HepG2 (cell line): ENCODE measurements at regions not wholly inside any gene's neighbourhood (a gene's known extent, or its start where the extent isn't known, plus 50 kb on each side); places are given as distances from the start of the nearest gene placed in this dataset.

Experiments used
- ATAC-seq: fragments of 200-7000 bp; cut with Tn5 transposase; 3 replicates; pipeline ENCODE4 v1.9.1; 2020; ENCODE audit warnings: mild to moderate bottlenecking, moderate library complexity
- BruUV-seq: library from RNA; stranded (reverse); fragments of 400-500 nt; replicated peaks from 2 replicates; lab custom pipeline; 2021; lab: Mats Ljungman, UMichigan
- CTCF ChIA-PET: fragments of 300-600 bp; formaldehyde crosslinking; extraction: SDS; loops from one replicate; lab custom pipeline; 2021; ENCODE audit warnings: low total read pairs, inconsistent platforms, low intra/inter-chr PET ratio; lab: Yijun Ruan, JAX
- POLR2A ChIA-PET: fragments of 350-600 bp; sonication (Branson Sonifier 250); formaldehyde crosslinking; loops from one replicate; lab custom pipeline; 2020; ENCODE audit warnings: antibody characterized with exemption, inconsistent platforms; lab: Yijun Ruan, JAX
- DNase-seq: peaks from one replicate; pipeline ENCODE4 v3.0.0-alpha.2; 2015; ENCODE audit warnings: low spot score
- FAIRE-seq: peaks from 3 replicates; lab custom pipeline; 2011; peaks lifted over from hg19 to GRCh38; lab: Jason Lieb, UNC
- H2AFZ ChIP-seq: one replicate; pipeline ENCODE4 v1.6.1; 2011; ENCODE audit warnings: low read length, inconsistent platforms
- H3K27ac ChIP-seq: fragments of 300-600 bp; 3 replicates; pipeline ENCODE4 v1.8.0; 2011; ENCODE audit warnings: mixed run types, mild to moderate bottlenecking, mixed read lengths, low read length, inconsistent platforms; ENCODE audit not compliant: insufficient read depth; ENCODE audit errors: extremely low read length
- H3K27me3 ChIP-seq, 2 experiments: fragments of 200-600 bp in 1 of 2; 2 replicates in 1 of 2; 3 replicates in 1 of 2; pipeline versions ENCODE4 v1.6.0 to v1.8.0; 2011; ENCODE audit warnings: low read length in 2 of 2, mild to moderate bottlenecking in 2 of 2, moderate library complexity in 2 of 2, inconsistent platforms in 1 of 2; ENCODE audit not compliant: insufficient read depth in 2 of 2, control insufficient read depth in 1 of 2
- H3K36me3 ChIP-seq, 2 experiments: fragments of 200-600 bp in 1 of 2; replicated peaks in 1 of 2; 2 replicates in 1 of 2; 3 replicates in 1 of 2; pipeline versions ENCODE4 v1.5.1 to v1.8.0; 2011; ENCODE audit warnings: low read length in 2 of 2, inconsistent platforms in 1 of 2; ENCODE audit not compliant: insufficient read depth in 2 of 2, control insufficient read depth in 1 of 2
- H3K4me1 ChIP-seq: 2 replicates; pipeline ENCODE4 v1.5.1; 2012; ENCODE audit warnings: low read length, inconsistent platforms; ENCODE audit not compliant: insufficient read depth
- H3K4me2 ChIP-seq: 2 replicates; pipeline ENCODE4 v1.6.0; 2011; ENCODE audit warnings: low read depth, low read length, inconsistent platforms
- H3K4me3 ChIP-seq, 3 experiments: fragments of 200-600 bp in 1 of 3; sonication (generic), shearing (Covaris generic) in 1 of 3; replicated peaks in 1 of 3; 2 replicates each; pipeline ENCODE4 v1.5.1; 2011 to 2016; ENCODE audit warnings: low read length in 3 of 3, inconsistent platforms in 2 of 3, low read depth in 2 of 3, mild to moderate bottlenecking in 2 of 3, control low read depth in 1 of 3, mixed read lengths in 1 of 3; ENCODE audit not compliant: insufficient read depth in 1 of 3
- H3K79me2 ChIP-seq: one replicate; pipeline ENCODE4 v1.6.1; 2011; ENCODE audit warnings: low read length, inconsistent platforms; ENCODE audit not compliant: insufficient read depth
- H3K9ac ChIP-seq: 2 replicates; pipeline ENCODE4 v1.6.0; 2011; ENCODE audit warnings: mild to moderate bottlenecking, low read depth, low read length, inconsistent platforms; ENCODE audit not compliant: insufficient read depth
- H3K9me3 ChIP-seq: 2 replicates; pipeline ENCODE4 v1.5.1; 2012; ENCODE audit warnings: mild to moderate bottlenecking, low read length
- H4K20me1 ChIP-seq: 2 replicates; pipeline ENCODE4 v1.6.0; 2011; ENCODE audit warnings: inconsistent platforms, mild to moderate bottlenecking, low read length, moderate library complexity; ENCODE audit not compliant: insufficient read depth
- HNRNPK ChIP-seq: fragments of 200-400 bp; formaldehyde crosslinking; IDR thresholded peaks from 2 replicates; pipeline ENCODE4 v1.6.1; 2018; ENCODE audit warnings: low read length, low read depth, moderate library complexity, mild to moderate bottlenecking; ENCODE audit not compliant: poor library complexity, severe bottlenecking
- TOPORS ChIP-seq: sonication (generic); formaldehyde crosslinking; IDR thresholded peaks from 2 replicates; pipeline ENCODE4 v1.8.0; 2023; ENCODE audit warnings: mild to moderate bottlenecking, missing genetic modification reagents
- ZNF317 ChIP-seq: sonication (generic); formaldehyde crosslinking; IDR thresholded peaks from 2 replicates; pipeline ENCODE4 v1.5.0; 2020; ENCODE audit warnings: mild to moderate bottlenecking, missing genetic modification reagents
- ZNF383 ChIP-seq: sonication (generic); formaldehyde crosslinking; IDR thresholded peaks from 2 replicates; pipeline ENCODE4 v1.4.0; 2020; ENCODE audit warnings: missing genetic modification reagents, mild to moderate bottlenecking, borderline replicate concordance
- ZNF572 ChIP-seq: sonication (generic); formaldehyde crosslinking; IDR thresholded peaks from 2 replicates; pipeline ENCODE4 v1.5.1; 2020; ENCODE audit warnings: mild to moderate bottlenecking, missing genetic modification reagents
- ZNF839 ChIP-seq: sonication (generic); formaldehyde crosslinking; IDR thresholded peaks from 2 replicates; pipeline ENCODE4 v1.4.0; 2020; ENCODE audit warnings: missing genetic modification reagents, mild to moderate bottlenecking, borderline replicate concordance
- WGBS: methylation state at CpG from one replicate; pipeline ENCODE4 v1.1.6; 2017; ENCODE audit warnings: low lambda C conversion rate; 5-methylcytosine and 5-hydroxymethylcytosine counted together
- in situ Hi-C: cut with HindIII; loops from 2 replicates; pipeline ENCODE4 v1.10.0; 2017; ENCODE audit warnings: low pct_unique_long_range_greater_than_20kb; ENCODE audit not compliant: extremely low pct_ligation_motif_present
- intact Hi-C: fragments of 100-400 bp; cut with micrococcal nuclease; formaldehyde crosslinking; loops from one replicate; pipeline ENCODE4 v1.10.0; 2022; ENCODE audit not compliant: unreplicated experiment
- TF ChIP-seq, protein P1 (sequence below): sonication (generic); formaldehyde crosslinking; IDR thresholded peaks from 2 replicates; pipeline ENCODE4 v1.8.0; 2022; ENCODE audit warnings: low read depth, missing genetic modification reagents
- TF ChIP-seq, protein P2 (sequence below): sonication (generic); formaldehyde crosslinking; IDR thresholded peaks from 2 replicates; pipeline ENCODE4 v1.4.0; 2020; ENCODE audit warnings: missing genetic modification reagents
- TF ChIP-seq, protein P3 (sequence below): sonication (generic); formaldehyde crosslinking; IDR thresholded peaks from 2 replicates; pipeline ENCODE4 v1.5.0; 2020; ENCODE audit warnings: mild to moderate bottlenecking, missing genetic modification reagents
- TF ChIP-seq, protein P4 (sequence below): sonication (generic); formaldehyde crosslinking; IDR thresholded peaks from 2 replicates; pipeline ENCODE4 v1.5.0; 2020; ENCODE audit warnings: missing genetic modification reagents, mild to moderate bottlenecking, borderline replicate concordance
- TF ChIP-seq, protein P5 (sequence below): sonication (generic); formaldehyde crosslinking; IDR thresholded peaks from 2 replicates; pipeline ENCODE4 v1.4.0; 2020; ENCODE audit warnings: missing genetic modification reagents, borderline replicate concordance

DNA sequence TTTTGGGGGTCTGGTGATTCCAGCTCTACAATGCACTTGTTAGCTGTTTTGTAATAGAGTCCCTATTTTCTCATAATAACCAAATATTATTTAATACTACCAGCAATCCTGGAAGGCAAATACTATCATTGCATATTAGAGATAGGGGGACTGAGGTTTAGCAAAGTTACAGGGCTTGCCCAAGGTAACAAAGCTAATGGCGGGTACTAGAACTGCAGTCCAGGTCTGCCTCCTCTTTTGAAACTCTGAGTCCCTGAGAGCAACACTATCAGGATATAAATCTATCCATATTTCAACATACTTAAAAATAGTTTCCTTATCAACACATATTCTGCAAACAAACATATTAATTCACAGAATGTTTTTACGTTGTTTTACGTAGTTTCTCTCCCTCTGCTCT, 235.5 kb upstream of the ACVR2A start:
- ATAC-seq = peak; percentile 52; the same call in 2 of the 3 replicates
- CTCF ChIA-PET = no interaction called here
- WGBS = 8% methylated on average over 3 of the region's 3 CpGs

More for the DNA sequence above, 235.5 kb upstream of the ACVR2A start:
- BruUV-seq = no TSS peak
- DNase-seq (no peak), FAIRE-seq (no peak)
- H3K79me2 ChIP-seq = no peaks in the 10 kb centered on the region
- H3K27ac ChIP-seq = no peak overlapping the region
- H3K9ac ChIP-seq = no peak overlapping the region
- no peaks in the 10 kb centered on the region for H3K9me3 ChIP-seq
- no peak overlapping the region for H3K4me3 ChIP-seq
- H3K4me1 ChIP-seq = no peaks in the 10 kb centered on the region
- H3K4me2 ChIP-seq = peak overlapping the region; percentile 14; the same call in 1 of the 2 replicates
- POLR2A ChIA-PET = no interaction called here
- in situ Hi-C loops (loop anchor here (25.0 kb wide), 1 partner anchor 303 kb away; no protein-coding TSS in a partner anchor), intact Hi-C loops (no loop called here)
- peak overlapping the region; percentile 4 for H2AFZ ChIP-seq
- no peaks in the 10 kb centered on the region for H3K36me3 ChIP-seq
- TF ChIP-seq, protein P1, sequence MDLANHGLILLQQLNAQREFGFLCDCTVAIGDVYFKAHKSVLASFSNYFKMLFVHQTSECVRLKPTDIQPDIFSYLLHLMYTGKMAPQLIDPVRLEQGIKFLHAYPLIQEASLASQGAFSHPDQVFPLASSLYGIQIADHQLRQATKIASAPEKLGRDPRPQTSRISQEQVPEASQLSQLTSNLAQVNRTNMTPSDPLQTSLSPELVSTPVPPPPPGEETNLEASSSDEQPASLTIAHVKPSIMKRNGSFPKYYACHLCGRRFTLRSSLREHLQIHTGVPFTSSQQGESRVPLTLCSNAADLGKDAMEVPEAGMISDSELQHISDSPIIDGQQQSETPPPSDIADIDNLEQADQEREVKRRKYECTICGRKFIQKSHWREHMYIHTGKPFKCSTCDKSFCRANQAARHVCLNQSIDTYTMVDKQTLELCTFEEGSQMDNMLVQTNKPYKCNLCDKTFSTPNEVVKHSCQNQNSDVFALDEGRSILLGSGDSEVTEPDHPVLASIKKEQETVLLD = no peak
- TF ChIP-seq ZNF317 (CRISPR knock-in tag) = no peak
- TF ChIP-seq, protein P2, sequence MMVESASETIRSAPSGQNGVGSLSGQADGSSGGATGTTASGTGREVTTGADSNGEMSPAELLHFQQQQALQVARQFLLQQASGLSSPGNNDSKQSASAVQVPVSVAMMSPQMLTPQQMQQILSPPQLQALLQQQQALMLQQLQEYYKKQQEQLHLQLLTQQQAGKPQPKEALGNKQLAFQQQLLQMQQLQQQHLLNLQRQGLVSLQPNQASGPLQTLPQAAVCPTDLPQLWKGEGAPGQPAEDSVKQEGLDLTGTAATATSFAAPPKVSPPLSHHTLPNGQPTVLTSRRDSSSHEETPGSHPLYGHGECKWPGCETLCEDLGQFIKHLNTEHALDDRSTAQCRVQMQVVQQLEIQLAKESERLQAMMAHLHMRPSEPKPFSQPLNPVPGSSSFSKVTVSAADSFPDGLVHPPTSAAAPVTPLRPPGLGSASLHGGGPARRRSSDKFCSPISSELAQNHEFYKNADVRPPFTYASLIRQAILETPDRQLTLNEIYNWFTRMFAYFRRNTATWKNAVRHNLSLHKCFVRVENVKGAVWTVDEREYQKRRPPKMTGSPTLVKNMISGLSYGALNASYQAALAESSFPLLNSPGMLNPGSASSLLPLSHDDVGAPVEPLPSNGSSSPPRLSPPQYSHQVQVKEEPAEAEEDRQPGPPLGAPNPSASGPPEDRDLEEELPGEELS (CRISPR knock-in tag) = no peak
- no peak for TF ChIP-seq HNRNPK
- TF ChIP-seq, protein P3, sequence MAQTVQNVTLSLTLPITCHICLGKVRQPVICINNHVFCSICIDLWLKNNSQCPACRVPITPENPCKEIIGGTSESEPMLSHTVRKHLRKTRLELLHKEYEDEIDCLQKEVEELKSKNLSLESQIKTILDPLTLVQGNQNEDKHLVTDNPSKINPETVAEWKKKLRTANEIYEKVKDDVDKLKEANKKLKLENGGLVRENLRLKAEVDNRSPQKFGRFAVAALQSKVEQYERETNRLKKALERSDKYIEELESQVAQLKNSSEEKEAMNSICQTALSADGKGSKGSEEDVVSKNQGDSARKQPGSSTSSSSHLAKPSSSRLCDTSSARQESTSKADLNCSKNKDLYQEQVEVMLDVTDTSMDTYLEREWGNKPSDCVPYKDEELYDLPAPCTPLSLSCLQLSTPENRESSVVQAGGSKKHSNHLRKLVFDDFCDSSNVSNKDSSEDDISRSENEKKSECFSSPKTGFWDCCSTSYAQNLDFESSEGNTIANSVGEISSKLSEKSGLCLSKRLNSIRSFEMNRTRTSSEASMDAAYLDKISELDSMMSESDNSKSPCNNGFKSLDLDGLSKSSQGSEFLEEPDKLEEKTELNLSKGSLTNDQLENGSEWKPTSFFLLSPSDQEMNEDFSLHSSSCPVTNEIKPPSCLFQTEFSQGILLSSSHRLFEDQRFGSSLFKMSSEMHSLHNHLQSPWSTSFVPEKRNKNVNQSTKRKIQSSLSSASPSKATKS (CRISPR knock-in tag) = no peak
- TF ChIP-seq ZNF572 (CRISPR knock-in tag) = no peak
- TF ChIP-seq ZNF383 (CRISPR knock-in tag) = no peak
- TF ChIP-seq TOPORS (CRISPR knock-in tag) = no peak
- TF ChIP-seq, protein P4, sequence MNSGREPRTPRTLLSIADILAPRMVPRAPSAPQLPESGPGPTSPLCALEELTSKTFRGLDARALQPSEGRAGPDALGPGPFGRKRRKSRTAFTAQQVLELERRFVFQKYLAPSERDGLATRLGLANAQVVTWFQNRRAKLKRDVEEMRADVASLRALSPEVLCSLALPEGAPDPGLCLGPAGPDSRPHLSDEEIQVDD (CRISPR knock-in tag) = no peak
- no peak for TF ChIP-seq ZNF839 (CRISPR knock-in tag)
- TF ChIP-seq, protein P5, sequence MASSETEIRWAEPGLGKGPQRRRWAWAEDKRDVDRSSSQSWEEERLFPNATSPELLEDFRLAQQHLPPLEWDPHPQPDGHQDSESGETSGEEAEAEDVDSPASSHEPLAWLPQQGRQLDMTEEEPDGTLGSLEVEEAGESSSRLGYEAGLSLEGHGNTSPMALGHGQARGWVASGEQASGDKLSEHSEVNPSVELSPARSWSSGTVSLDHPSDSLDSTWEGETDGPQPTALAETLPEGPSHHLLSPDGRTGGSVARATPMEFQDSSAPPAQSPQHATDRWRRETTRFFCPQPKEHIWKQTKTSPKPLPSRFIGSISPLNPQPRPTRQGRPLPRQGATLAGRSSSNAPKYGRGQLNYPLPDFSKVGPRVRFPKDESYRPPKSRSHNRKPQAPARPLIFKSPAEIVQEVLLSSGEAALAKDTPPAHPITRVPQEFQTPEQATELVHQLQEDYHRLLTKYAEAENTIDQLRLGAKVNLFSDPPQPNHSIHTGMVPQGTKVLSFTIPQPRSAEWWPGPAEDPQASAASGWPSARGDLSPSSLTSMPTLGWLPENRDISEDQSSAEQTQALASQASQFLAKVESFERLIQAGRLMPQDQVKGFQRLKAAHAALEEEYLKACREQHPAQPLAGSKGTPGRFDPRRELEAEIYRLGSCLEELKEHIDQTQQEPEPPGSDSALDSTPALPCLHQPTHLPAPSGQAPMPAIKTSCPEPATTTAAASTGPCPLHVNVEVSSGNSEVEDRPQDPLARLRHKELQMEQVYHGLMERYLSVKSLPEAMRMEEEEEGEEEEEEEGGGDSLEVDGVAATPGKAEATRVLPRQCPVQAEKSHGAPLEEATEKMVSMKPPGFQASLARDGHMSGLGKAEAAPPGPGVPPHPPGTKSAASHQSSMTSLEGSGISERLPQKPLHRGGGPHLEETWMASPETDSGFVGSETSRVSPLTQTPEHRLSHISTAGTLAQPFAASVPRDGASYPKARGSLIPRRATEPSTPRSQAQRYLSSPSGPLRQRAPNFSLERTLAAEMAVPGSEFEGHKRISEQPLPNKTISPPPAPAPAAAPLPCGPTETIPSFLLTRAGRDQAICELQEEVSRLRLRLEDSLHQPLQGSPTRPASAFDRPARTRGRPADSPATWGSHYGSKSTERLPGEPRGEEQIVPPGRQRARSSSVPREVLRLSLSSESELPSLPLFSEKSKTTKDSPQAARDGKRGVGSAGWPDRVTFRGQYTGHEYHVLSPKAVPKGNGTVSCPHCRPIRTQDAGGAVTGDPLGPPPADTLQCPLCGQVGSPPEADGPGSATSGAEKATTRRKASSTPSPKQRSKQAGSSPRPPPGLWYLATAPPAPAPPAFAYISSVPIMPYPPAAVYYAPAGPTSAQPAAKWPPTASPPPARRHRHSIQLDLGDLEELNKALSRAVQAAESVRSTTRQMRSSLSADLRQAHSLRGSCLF = no peak
- H4K20me1 ChIP-seq = no peaks in the 10 kb centered on the region
- H3K27me3 ChIP-seq = no peaks in the 10 kb centered on the region
